Neural progenitor cell (in vitro differentiated cells): ENCODE measurements at regions not wholly inside any gene's neighbourhood (a gene's known extent, or its start where the extent isn't known, plus 50 kb on each side); places are given as distances from the start of the nearest gene placed in this dataset.

ENCODE experiments used
- EZH2phosphoT487 ChIP-seq: fragments of 200-600 bp; sonication (generic); IDR thresholded peaks from 2 replicates; pipeline ENCODE4 v1.6.1; 2017; ENCODE audit warnings: antibody characterized with exemption
- TF ChIP-seq, protein P1 (sequence below): fragments of 200-600 bp; sonication (generic); IDR thresholded peaks from 2 replicates; pipeline ENCODE4 v1.5.1; 2017; ENCODE audit warnings: antibody characterized with exemption, mild to moderate bottlenecking

DNA sequence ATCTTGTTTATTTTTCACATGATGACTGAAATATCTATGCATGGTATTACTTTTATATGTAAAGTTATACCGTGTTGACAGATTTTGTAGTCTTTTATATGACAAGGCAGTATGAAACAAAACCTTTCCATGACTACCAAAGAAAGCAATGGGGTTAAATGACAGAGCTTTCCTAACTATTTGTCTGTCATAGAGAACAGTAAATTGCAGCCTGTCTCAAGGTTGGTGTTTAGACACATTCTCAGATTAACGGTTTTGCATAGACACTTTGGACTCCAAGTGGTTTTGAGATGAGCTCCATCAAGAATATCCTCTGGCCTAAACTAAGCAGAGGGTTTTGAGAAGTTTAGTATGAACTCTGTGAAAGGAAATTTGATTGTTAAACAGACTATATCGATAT, 180.7 kb upstream of the TENM3 start:
- TF ChIP-seq, protein P1, sequence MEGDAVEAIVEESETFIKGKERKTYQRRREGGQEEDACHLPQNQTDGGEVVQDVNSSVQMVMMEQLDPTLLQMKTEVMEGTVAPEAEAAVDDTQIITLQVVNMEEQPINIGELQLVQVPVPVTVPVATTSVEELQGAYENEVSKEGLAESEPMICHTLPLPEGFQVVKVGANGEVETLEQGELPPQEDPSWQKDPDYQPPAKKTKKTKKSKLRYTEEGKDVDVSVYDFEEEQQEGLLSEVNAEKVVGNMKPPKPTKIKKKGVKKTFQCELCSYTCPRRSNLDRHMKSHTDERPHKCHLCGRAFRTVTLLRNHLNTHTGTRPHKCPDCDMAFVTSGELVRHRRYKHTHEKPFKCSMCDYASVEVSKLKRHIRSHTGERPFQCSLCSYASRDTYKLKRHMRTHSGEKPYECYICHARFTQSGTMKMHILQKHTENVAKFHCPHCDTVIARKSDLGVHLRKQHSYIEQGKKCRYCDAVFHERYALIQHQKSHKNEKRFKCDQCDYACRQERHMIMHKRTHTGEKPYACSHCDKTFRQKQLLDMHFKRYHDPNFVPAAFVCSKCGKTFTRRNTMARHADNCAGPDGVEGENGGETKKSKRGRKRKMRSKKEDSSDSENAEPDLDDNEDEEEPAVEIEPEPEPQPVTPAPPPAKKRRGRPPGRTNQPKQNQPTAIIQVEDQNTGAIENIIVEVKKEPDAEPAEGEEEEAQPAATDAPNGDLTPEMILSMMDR: no peak
- TF ChIP-seq EZH2phosphoT487: no peak
